ENCODE measurements at regions not wholly inside any gene's neighbourhood (a gene's known extent, or its start where the extent isn't known, plus 50 kb on each side); places are given as distances from the start of the nearest gene placed in this dataset.

DNA sequence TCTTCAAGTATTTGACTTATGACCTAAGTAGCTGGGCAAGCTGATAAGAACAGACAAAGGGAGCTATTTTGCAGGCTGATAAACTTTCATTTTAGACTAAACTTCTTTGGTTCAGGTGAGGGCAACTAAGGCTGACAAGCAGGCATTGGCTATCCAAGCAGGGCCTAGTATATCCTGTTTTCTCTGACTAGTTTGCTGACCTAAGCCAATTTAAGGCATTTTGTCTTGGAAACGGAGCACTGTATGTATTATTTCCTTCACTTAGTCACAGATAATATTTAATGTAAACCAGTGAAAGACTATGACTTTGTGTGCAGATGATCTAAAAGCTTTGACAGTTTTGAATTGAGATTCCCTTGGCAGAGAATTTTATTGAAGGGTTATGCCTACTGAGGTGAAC, 172.5 kb downstream of the POU4F1 start:
- in situ Hi-C loops (cut with HindIII; ENCODE audit: low pct_unique_long_range_greater_than_20kb, low sequenced_read_pairs), result no loop called here
- DNase-seq (ENCODE audit: low read depth), result no peak

DNA sequence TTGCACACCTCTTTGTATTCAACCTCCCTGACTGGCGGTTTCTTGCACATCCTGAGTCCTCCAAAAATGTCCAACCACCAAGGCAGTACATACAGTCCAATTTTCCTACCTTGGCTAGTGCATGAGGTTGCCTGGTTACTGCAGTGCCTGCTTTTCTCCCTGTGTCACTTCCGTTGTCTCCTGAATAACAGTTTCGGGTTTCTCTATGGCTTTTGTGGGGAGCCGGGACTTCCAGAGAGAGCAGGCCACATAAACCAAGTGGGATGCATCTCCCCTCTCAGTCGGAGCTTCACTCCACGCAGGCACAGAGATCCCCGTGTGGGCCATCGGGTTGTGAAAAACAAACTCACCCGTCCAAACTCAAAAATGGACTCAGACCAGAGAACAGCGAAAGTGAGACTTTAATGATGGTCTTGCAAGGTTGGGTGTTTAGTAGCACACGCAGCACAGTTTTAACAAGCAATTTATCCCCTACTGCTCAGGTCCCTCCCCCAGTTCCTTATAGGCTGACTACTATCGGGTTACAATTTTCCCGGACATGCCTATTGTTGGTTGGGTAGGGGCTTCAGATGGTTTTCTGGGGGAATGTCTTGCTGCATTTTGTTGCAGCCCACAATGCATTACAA, 173.1 kb downstream of the POU4F1 start:
- in situ Hi-C loops (cut with HindIII; ENCODE audit: low pct_unique_long_range_greater_than_20kb, low sequenced_read_pairs), result no loop called here
- no peak for DNase-seq (ENCODE audit: low read depth)

DNA sequence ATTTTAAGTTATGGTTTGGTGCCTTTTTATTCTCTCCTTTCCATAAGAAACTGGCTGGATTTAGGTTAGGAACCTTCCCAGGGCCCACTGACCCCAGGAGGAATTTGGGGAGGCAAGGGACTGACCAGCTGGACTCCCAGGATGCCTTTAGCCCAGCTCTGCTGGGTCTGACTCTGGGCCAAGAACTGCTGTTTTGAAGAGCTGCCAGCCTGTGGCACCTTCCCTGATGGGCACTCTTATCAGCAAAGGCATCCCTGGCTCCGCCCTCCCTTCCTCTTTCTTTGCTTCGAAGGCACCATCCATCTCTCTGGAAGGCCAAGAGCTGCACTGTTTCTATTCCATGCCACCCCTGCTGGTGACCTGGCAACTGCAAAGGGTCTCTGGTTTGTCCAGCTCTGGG, 174.7 kb downstream of the POU4F1 start:
- in situ Hi-C loops (cut with HindIII; ENCODE audit: low pct_unique_long_range_greater_than_20kb, low sequenced_read_pairs), result no loop called here
- no peak for DNase-seq (ENCODE audit: low read depth)

DNA sequence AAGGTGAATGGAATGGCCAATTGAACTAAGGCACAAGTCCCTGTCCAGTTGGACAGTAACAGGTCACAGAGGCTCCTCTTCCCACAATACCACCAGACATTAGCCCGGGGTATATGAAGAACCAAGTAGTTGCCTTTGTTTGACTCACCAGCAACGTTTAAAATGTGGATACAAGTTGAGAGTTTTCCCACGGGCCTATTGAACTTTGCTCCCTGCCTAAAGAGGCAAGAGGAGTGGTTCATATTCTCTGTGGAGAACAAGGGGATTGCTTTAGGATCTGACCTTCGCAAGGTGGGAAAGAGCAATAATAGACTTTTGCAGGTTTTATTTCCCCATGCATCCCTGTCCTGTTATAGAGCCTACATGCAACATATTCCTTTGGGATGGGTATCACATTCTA, 177.2 kb downstream of the POU4F1 start:
- DNase-seq (ENCODE audit: low read depth), result no peak
- in situ Hi-C loops (cut with HindIII; ENCODE audit: low pct_unique_long_range_greater_than_20kb, low sequenced_read_pairs), result no loop called here

DNA sequence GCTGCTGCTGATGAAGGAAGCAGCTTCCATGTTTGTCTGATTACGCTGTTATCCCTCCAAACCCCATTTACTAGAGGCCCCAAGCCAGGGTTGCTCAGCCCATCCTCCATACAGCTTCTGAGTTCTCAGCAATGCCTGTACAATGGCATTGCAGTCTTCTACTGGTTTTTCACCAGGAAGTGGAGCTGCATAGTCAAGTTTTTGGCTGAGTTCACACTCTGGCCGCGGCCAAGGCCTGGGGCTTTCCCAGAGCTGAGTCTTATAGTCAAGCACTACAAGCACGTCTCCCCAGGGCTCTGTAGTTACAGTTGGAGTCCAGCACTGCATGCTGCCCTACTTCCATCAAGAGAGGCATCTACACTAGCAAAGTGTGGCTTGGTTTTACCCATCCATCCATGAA, 182.5 kb downstream of the POU4F1 start:
- DNase-seq (ENCODE audit: low read depth), result no peak

DNA sequence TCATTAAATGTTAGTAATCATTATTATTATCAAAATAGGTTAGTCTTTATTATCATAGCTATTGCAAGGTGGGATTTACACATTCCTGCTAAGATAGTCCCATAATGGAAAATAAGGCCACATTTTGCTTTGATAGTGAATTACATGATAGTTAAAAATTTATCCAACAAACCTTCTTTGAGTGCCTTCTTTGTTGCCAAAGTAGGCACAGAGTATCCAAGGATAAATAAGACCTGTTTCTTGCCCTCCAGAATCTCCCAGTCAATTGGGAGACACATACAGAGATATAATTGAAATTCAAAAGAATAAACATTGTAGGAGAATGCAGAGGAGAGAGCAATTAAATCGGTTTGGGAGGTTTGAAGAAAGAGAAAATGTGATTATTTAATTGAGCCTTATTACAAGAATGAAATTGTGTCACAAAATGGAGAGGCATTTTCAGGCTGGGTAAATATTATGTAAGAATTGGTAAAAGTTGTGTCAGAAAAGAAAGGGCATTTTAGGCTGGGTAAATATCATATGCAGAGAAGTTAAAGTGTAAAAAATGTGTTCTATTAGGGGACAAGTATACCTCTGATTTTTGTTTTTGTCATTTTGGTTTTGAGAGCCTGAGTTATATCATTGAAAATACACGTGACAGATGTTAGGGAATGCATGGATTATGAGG, 189.3 kb downstream of the POU4F1 start:
- DNase-seq (ENCODE audit: low read depth), result no peak
- in situ Hi-C loops (cut with HindIII; ENCODE audit: low pct_unique_long_range_greater_than_20kb, low sequenced_read_pairs), result no loop called here

More for the DNA sequence above, 182.5 kb downstream of the POU4F1 start:
- in situ Hi-C loops (cut with HindIII; ENCODE audit: low pct_unique_long_range_greater_than_20kb, low sequenced_read_pairs), result no loop called here

DNA sequence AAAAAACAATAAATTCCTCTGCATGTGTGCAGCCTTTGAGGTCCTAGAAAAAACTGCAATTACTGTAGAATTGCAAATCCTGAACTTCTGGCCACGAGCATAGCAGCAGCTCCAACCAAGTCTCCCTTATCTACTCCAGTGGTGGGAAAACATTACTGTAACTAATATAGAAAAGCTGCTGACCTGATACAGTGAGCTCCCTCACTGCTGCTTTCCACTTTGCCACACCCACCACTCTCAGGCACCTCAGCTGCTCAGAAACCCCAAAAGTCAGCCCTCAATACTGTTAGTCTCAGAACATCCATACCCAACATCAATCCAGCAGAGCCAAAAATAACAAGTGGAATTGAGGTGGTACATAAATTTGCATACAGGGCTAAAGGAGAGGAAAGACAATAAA, 192.5 kb downstream of the POU4F1 start:
- DNase-seq (ENCODE audit: low read depth), result no peak
- in situ Hi-C loops (cut with HindIII; ENCODE audit: low pct_unique_long_range_greater_than_20kb, low sequenced_read_pairs), result no loop called here

DNA sequence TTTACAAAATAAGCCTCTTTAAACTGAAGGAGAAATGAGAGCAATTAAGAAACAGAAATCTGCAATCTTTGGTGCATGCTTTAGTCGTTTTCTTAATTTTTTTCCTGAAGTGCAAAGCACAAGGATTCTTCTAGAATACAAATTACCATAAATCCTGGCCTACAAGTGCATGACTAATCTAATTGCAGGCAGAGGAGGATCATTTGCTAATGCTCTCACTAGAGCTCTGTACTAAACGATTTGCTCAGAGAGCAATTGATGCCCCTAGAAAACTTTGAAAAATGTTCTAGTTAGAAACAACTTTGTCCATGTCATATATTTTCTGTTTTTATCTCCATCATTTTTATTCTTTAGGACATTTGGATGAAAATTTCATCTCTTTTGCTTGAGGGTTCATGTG, 193.2 kb downstream of the POU4F1 start:
- DNase-seq (ENCODE audit: low read depth), result no peak
- in situ Hi-C loops (cut with HindIII; ENCODE audit: low pct_unique_long_range_greater_than_20kb, low sequenced_read_pairs), result no loop called here

DNA sequence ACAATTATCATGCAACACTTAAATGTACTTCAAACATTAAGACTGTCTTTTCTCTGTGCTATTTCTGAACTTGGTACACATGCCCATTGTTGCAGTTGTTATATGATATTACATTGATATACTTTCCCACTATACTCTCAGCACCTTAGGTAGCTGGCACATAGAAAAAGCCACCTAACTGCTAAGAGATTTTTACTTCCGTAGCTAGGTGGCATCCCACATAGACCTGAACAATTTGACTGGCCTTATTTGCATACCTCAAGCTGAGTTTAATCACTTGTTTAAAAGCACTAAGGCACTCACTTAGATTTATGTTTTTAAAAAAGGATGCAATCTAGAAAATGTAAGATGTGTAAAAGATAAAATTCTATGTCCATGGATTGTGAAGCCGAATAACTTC, 194.2 kb downstream of the POU4F1 start:
- in situ Hi-C loops (cut with HindIII; ENCODE audit: low pct_unique_long_range_greater_than_20kb, low sequenced_read_pairs), result no loop called here
- no peak for DNase-seq (ENCODE audit: low read depth)

DNA sequence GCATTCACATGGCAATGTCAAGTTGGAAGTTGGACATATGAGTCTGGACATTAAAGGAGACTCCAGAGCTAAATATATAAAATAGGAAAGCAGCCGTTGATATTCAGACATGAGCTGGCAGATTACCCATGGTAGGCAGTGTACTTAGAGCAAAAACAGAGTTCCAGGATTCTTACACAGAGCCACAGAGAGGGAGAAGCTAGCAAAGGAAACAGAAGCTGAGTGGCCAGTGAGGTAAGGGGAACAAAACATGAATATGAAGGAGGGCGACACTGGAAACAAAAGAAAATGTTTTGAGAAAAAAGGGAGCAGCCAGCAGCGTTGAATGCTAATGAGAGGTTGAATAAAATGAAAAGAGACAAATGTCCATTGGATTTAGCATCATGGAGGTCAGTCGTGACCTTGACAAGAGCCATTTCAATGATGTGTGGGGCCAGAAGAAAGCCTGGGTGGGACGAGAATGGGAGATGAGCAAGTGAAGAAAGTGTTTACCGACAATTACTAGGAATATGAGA, 198.4 kb downstream of the POU4F1 start:
- in situ Hi-C loops (cut with HindIII; ENCODE audit: low pct_unique_long_range_greater_than_20kb, low sequenced_read_pairs), result no loop called here
- no peak for DNase-seq (ENCODE audit: low read depth)

DNA sequence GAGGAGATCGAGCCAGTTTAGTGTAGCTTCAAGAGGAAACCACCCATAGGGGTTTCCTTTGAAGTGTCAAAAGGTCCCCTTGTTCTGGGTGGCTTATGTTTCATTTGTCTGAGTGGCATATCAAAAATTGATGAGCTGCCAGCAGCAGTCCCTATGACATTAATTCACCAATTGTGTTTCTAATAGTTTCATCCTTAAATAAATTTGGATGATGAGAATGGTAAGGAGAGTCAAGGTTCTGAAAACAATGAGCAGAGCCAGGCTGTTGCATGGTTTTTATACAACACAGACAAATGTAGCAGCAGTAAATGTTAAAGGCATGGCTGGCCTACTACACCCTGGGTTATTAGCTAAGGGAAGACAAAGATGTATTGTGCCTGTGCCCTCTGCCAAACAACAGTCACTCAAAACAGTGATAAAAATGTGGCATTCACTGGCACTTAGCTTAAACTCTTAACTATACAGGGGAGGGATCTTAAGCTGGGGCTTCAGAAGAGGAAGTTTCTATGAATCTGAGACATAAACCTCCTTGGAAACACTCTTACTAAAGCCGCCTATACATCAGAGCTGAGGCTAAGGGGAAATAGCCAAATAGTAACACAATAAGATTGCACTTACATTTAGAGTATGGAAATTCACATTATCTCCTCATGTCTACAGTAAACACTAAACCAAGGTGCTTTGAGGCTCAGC, 200.5 kb downstream of the POU4F1 start:
- DNase-seq (ENCODE audit: low read depth), result no peak
- in situ Hi-C loops (cut with HindIII; ENCODE audit: low pct_unique_long_range_greater_than_20kb, low sequenced_read_pairs), result no loop called here

DNA sequence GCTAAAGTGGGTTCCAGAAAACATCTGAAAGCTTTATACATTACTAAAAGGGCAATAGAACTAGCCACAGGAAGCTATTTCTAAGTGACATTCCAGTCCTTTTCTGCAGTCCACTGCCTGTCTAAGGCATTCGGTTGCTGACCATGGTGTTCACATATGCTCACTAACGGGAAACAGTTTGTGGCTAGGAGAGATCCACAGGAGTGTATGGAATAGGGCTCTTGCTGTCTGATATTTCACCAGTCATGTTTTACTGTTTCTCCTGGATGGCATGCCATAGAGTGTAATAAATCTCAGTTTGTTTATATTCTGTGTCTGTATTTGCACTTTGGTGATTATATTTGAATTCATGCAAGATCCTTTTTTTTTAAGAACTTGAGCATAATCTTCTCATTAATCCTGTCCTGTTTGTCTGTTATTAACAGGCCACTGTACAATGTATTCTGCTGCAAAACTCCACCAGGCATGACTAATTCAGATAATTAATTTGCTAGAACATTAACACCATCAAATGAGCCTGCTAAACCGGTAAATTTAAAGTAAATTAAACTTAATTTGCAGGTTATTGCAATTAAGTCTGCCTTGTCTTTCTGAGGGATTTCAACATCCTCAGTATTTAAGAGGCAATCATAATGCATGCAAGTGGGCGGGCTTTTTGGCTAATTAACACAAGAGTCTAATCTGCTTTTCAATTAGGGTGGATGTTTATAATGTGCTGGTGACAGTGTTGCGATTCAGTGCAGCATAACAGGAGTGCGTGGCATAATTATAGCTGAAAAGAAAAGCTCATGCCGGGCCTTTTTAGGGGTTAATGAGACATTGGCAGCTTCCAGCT, 201.3 kb downstream of the POU4F1 start:
- in situ Hi-C loops (cut with HindIII; ENCODE audit: low pct_unique_long_range_greater_than_20kb, low sequenced_read_pairs), result no loop called here
- no peak for DNase-seq (ENCODE audit: low read depth)

DNA sequence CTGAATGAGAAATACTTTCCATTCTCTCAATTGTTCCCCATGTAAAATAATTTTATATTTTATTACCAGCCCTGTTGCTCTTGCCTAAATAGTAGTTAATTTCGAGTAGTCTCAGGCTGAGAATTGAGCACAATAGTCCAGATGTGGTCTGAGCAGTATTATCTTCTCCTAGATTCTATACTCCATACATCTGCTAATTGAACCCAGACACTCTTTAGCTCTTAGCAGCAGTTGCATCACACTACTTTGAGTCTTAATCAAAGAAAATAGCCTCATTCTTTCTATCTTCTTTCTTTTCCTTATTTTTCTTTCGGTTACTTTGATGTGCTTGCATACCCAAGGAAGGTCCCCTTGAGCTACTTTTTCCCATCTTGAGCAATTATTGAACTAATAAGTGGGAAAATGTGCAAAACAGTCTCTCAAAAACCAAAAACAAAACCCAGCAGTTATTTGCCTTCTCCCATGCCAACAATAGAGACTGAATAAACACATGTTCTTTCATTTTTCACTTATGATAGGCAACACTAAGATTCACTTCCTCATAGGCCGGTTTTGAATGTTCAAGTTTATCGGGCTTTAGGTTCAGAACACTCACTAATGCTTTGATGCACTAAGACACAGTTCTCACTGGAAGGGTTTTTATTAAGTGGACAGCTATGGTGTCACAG, 204.5 kb downstream of the POU4F1 start:
- no peak for DNase-seq (ENCODE audit: low read depth)
- in situ Hi-C loops (cut with HindIII; ENCODE audit: low pct_unique_long_range_greater_than_20kb, low sequenced_read_pairs), result no loop called here

DNA sequence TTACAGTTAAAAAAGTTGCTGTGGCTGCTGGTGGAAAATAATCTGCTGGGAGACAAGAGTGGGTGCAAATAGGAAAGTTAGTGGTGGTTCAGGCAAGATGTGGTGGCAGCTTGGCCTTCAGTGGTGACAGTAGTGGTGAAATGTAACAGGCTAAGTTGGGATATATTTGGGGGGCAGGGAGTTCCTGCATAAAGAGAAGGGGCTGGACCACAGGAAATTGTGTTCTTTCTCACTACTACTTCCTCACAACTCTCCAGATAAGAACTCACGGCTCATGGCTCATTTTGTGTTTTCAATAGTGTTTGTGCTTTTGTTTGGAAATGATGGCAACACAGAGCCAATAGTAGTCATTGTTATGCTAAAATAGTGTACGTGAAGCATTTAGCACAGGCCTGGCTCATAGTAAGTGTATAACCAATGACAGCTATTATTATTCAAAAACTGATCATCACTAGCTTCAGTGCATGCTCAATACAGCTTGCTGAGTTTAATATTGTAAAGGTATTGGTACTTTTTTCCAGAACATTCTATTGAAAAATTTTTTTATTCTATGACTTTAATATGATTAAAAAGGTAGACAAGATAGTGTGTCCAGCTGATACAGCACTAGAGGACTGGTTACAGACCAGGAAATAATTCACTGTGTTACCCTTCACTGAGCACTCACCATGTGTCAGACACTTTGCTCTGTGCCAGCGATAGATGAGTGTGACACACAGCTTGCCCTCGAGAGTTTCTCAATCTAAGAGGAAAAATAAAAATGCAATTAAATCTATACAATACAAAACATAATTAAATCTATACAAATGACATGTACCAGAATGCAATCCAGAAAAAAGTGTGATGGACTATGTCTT, 209.8 kb downstream of the POU4F1 start:
- DNase-seq (ENCODE audit: low read depth), result no peak
- in situ Hi-C loops (cut with HindIII; ENCODE audit: low pct_unique_long_range_greater_than_20kb, low sequenced_read_pairs), result no loop called here

DNA sequence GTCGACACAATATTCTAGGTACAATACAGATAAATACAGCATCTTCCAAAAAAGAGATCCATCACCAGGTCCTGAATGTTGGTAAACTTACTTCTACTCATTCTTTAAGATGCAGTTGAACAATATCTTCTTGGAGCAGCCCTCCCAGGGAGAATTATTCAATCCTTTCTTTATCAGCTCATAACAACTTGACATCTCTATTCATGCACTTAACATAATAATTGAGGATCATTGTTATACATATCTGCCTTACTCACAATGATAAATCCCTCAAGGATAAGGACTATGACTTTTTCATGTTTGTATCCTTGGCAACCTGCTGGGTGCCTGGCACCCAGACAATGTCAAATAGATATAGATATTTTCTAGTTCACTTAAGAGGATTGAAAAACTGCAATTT, 219.5 kb downstream of the POU4F1 start:
- no peak for DNase-seq (ENCODE audit: low read depth)
- in situ Hi-C loops (cut with HindIII; ENCODE audit: low pct_unique_long_range_greater_than_20kb, low sequenced_read_pairs), result no loop called here

DNA sequence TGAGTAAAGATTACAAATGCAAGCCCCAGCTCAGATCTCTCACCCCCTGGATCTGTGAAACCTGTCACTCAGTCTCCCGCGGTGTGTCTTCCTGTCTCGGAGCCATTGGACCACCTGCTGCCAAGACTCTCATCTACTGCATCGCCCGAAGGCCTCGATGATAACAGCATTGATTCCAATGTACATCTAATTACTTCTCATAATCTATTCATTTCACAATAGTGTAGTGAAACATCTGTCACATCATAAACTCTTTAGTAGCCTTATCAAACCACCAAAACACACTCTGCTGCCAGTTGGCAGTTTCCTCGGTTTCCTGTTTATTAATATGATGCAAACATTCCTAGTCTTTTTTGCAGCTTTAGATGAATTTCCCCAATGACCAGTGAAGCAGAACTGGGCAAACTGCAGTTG, 220.3 kb downstream of the POU4F1 start:
- in situ Hi-C loops (cut with HindIII; ENCODE audit: low pct_unique_long_range_greater_than_20kb, low sequenced_read_pairs), result no loop called here
- no peak for DNase-seq (ENCODE audit: low read depth)

DNA sequence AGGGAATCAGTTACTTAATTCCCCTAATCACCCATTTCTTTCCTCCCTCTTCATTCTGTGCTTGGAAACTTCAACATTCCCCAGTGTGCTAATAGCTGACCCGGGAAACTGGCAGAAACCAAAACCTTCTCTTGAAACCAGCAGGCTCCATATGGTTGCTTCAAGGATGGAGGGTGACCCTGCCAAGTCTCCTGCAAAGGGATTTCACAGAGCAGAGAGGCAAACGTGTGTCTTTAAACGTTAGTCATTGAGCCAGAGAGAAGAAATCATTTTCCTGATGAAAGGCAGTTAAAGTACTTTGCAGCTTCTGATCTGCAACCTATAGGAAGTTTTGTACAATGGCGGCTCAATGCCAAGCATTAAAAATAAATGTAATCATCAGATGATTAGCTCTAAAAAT, 220.9 kb downstream of the POU4F1 start:
- in situ Hi-C loops (cut with HindIII; ENCODE audit: low pct_unique_long_range_greater_than_20kb, low sequenced_read_pairs), result no loop called here
- no peak for DNase-seq (ENCODE audit: low read depth)
